ENCODE measurements at regions not wholly inside any gene's neighbourhood (a gene's known extent, or its start where the extent isn't known, plus 50 kb on each side); places are given as distances from the start of the nearest gene placed in this dataset.

- TF ChIP-seq EMX1 (CRISPR knock-in tag; IDR thresholded peaks at IDR 0.05) = no peak
- TF ChIP-seq, protein P1, sequence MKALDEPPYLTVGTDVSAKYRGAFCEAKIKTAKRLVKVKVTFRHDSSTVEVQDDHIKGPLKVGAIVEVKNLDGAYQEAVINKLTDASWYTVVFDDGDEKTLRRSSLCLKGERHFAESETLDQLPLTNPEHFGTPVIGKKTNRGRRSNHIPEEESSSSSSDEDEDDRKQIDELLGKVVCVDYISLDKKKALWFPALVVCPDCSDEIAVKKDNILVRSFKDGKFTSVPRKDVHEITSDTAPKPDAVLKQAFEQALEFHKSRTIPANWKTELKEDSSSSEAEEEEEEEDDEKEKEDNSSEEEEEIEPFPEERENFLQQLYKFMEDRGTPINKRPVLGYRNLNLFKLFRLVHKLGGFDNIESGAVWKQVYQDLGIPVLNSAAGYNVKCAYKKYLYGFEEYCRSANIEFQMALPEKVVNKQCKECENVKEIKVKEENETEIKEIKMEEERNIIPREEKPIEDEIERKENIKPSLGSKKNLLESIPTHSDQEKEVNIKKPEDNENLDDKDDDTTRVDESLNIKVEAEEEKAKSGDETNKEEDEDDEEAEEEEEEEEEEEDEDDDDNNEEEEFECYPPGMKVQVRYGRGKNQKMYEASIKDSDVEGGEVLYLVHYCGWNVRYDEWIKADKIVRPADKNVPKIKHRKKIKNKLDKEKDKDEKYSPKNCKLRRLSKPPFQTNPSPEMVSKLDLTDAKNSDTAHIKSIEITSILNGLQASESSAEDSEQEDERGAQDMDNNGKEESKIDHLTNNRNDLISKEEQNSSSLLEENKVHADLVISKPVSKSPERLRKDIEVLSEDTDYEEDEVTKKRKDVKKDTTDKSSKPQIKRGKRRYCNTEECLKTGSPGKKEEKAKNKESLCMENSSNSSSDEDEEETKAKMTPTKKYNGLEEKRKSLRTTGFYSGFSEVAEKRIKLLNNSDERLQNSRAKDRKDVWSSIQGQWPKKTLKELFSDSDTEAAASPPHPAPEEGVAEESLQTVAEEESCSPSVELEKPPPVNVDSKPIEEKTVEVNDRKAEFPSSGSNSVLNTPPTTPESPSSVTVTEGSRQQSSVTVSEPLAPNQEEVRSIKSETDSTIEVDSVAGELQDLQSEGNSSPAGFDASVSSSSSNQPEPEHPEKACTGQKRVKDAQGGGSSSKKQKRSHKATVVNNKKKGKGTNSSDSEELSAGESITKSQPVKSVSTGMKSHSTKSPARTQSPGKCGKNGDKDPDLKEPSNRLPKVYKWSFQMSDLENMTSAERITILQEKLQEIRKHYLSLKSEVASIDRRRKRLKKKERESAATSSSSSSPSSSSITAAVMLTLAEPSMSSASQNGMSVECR (CRISPR knock-in tag; IDR thresholded peaks at IDR 0.05; ENCODE audit: borderline replicate concordance) = no peak
Observed at GRCh38 chr11:95688015-95688414, 101.6 kb downstream of the FAM76B start (continued).

DNA sequence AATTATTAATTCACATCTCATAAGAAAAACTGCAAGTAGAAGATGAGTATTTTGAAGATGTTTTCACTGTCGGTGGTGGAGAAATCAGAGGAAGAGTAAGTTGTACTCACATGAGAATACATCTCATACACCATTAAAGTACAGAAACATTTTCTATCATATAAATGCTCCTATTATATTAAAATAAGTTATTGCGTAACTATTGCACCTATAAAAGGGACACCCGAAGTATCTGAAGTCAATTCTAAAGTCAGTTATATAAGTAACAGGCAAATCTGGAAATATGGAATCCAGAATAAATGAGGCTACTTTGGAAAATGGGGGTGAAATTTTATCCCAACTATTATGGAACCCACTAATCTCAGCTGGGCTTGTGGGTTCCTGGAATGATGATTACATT, 103.3 kb downstream of the FAM76B start:
- H3K27ac Mint-ChIP-seq = no peak overlapping the region
- ChIA-PET POLR2A (no interaction called here), CTCF (no interaction called here)
- no peaks in the 10 kb centered on the region for H3K36me3 Mint-ChIP-seq
- DNase-seq (ENCODE audit: low spot score) (no peak), ATAC-seq (no peak)
- no peak overlapping the region for H3K4me3 Mint-ChIP-seq
- no peaks in the 10 kb centered on the region for H3K27me3 Mint-ChIP-seq (ENCODE audit: low read depth)
- no peaks in the 10 kb centered on the region for H3K9me3 Mint-ChIP-seq
- no peaks in the 10 kb centered on the region for H3K4me1 Mint-ChIP-seq
- no peak for TF ChIP-seq ZBTB21 (CRISPR knock-in tag; IDR thresholded peaks at IDR 0.05; ENCODE audit: borderline replicate concordance)
- TF ChIP-seq ZNF532 (CRISPR knock-in tag; IDR thresholded peaks at IDR 0.05; ENCODE audit: borderline replicate concordance) = no peak
- TF ChIP-seq, protein P2, sequence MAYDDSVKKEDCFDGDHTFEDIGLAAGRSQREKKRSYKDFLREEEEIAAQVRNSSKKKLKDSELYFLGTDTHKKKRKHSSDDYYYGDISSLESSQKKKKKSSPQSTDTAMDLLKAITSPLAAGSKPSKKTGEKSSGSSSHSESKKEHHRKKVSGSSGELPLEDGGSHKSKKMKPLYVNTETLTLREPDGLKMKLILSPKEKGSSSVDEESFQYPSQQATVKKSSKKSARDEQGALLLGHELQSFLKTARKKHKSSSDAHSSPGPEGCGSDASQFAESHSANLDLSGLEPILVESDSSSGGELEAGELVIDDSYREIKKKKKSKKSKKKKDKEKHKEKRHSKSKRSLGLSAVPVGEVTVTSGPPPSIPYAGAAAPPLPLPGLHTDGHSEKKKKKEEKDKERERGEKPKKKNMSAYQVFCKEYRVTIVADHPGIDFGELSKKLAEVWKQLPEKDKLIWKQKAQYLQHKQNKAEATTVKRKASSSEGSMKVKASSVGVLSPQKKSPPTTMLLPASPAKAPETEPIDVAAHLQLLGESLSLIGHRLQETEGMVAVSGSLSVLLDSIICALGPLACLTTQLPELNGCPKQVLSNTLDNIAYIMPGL (CRISPR knock-in tag; IDR thresholded peaks at IDR 0.05) = no peak
- no peak for TF ChIP-seq FOXK1 (CRISPR knock-in tag; IDR thresholded peaks at IDR 0.05)
- TF ChIP-seq, protein P3, sequence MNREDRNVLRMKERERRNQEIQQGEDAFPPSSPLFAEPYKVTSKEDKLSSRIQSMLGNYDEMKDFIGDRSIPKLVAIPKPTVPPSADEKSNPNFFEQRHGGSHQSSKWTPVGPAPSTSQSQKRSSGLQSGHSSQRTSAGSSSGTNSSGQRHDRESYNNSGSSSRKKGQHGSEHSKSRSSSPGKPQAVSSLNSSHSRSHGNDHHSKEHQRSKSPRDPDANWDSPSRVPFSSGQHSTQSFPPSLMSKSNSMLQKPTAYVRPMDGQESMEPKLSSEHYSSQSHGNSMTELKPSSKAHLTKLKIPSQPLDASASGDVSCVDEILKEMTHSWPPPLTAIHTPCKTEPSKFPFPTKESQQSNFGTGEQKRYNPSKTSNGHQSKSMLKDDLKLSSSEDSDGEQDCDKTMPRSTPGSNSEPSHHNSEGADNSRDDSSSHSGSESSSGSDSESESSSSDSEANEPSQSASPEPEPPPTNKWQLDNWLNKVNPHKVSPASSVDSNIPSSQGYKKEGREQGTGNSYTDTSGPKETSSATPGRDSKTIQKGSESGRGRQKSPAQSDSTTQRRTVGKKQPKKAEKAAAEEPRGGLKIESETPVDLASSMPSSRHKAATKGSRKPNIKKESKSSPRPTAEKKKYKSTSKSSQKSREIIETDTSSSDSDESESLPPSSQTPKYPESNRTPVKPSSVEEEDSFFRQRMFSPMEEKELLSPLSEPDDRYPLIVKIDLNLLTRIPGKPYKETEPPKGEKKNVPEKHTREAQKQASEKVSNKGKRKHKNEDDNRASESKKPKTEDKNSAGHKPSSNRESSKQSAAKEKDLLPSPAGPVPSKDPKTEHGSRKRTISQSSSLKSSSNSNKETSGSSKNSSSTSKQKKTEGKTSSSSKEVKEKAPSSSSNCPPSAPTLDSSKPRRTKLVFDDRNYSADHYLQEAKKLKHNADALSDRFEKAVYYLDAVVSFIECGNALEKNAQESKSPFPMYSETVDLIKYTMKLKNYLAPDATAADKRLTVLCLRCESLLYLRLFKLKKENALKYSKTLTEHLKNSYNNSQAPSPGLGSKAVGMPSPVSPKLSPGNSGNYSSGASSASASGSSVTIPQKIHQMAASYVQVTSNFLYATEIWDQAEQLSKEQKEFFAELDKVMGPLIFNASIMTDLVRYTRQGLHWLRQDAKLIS (CRISPR knock-in tag; IDR thresholded peaks at IDR 0.05; ENCODE audit: borderline replicate concordance) = no peak
- TF ChIP-seq NFE2L1 (CRISPR knock-in tag; IDR thresholded peaks at IDR 0.05) = no peak
- no peak for TF ChIP-seq ZNF219 (CRISPR knock-in tag; IDR thresholded peaks at IDR 0.05; ENCODE audit: borderline replicate concordance)
- TF ChIP-seq KAT7 (CRISPR knock-in tag; IDR thresholded peaks at IDR 0.05; ENCODE audit: borderline replicate concordance) = no peak
- no peak for TF ChIP-seq IRF2 (CRISPR knock-in tag; IDR thresholded peaks at IDR 0.05; ENCODE audit: borderline replicate concordance, low read depth)
- TF ChIP-seq ELF4 (CRISPR knock-in tag; IDR thresholded peaks at IDR 0.05; ENCODE audit: low read depth) = no peak
- TF ChIP-seq JUN (CRISPR knock-in tag; IDR thresholded peaks at IDR 0.05) = no peak
- TF ChIP-seq HMGA2 (CRISPR knock-in tag; IDR thresholded peaks at IDR 0.05) = no peak
- TF ChIP-seq ATF6 (CRISPR knock-in tag; IDR thresholded peaks at IDR 0.05) = no peak
- TF ChIP-seq, protein P4, sequence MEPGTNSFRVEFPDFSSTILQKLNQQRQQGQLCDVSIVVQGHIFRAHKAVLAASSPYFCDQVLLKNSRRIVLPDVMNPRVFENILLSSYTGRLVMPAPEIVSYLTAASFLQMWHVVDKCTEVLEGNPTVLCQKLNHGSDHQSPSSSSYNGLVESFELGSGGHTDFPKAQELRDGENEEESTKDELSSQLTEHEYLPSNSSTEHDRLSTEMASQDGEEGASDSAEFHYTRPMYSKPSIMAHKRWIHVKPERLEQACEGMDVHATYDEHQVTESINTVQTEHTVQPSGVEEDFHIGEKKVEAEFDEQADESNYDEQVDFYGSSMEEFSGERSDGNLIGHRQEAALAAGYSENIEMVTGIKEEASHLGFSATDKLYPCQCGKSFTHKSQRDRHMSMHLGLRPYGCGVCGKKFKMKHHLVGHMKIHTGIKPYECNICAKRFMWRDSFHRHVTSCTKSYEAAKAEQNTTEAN (CRISPR knock-in tag; IDR thresholded peaks at IDR 0.05) = no peak
- TF ChIP-seq GRHL2 (CRISPR knock-in tag; IDR thresholded peaks at IDR 0.05; ENCODE audit: insufficient replicate concordance, severe bottlenecking) = no peak

All from WTC11 (cell line).